H9 (cell line): ENCODE measurements at regions not wholly inside any gene's neighbourhood (a gene's known extent, or its start where the extent isn't known, plus 50 kb on each side); places are given as distances from the start of the nearest gene placed in this dataset.

Source experiments
- DNase-seq: peaks from one replicate; pipeline ENCODE4 v3.0.0-alpha.2; 2017
- H2AFZ ChIP-seq: one replicate; pipeline ENCODE4 v1.6.1; 2013; ENCODE audit warnings: mild to moderate bottlenecking, low read length, control low read depth, moderate library complexity
- H2AK5ac ChIP-seq: 2 replicates; pipeline ENCODE4 v1.6.1; 2013; ENCODE audit warnings: low read length, control low read depth, mixed read lengths; ENCODE audit not compliant: insufficient read length
- H2BK120ac ChIP-seq: one replicate; pipeline ENCODE4 v1.6.1; 2013; ENCODE audit warnings: low read depth, mild to moderate bottlenecking, low read length, control low read depth, inconsistent platforms; ENCODE audit not compliant: poor library complexity, severe bottlenecking
- H2BK12ac ChIP-seq: 2 replicates; pipeline ENCODE4 v1.6.1; 2013; ENCODE audit warnings: low read length, control low read depth, mixed read lengths, low read depth; ENCODE audit not compliant: insufficient read length
- H2BK15ac ChIP-seq: 2 replicates; pipeline ENCODE4 v1.6.1; 2013; ENCODE audit warnings: low read depth, low read length, control low read depth
- H2BK20ac ChIP-seq: one replicate; pipeline ENCODE4 v1.6.1; 2013; ENCODE audit warnings: low read depth, mild to moderate bottlenecking, low read length, control low read depth, inconsistent platforms; ENCODE audit not compliant: poor library complexity, severe bottlenecking
- H2BK5ac ChIP-seq: 2 replicates; pipeline ENCODE4 v1.6.1; 2013; ENCODE audit warnings: low read length, control low read depth, mixed read lengths; ENCODE audit not compliant: insufficient read length
- H3K14ac ChIP-seq: 2 replicates; pipeline ENCODE4 v1.6.1; 2013; ENCODE audit warnings: low read length, control low read depth; ENCODE audit not compliant: insufficient read depth
- H3K18ac ChIP-seq: 2 replicates; pipeline ENCODE4 v1.6.1; 2013; ENCODE audit warnings: low read depth, mild to moderate bottlenecking, mixed read lengths, low read length, control low read depth; ENCODE audit not compliant: insufficient read length
- H3K23ac ChIP-seq: 2 replicates; pipeline ENCODE4 v1.6.1; 2013; ENCODE audit warnings: low read length, control low read depth, mixed read lengths, low read depth; ENCODE audit not compliant: insufficient read length
- H3K23me2 ChIP-seq: 2 replicates; pipeline ENCODE4 v1.6.1; 2013; ENCODE audit warnings: low read depth, mild to moderate bottlenecking, mixed read lengths, low read length, control low read depth; ENCODE audit not compliant: insufficient read length, poor library complexity, severe bottlenecking
- H3K27ac ChIP-seq: 2 replicates; pipeline ENCODE4 v1.5.1; 2013; ENCODE audit warnings: low read length, control low read depth, mixed read lengths, low read depth; ENCODE audit not compliant: insufficient read length
- H3K27me3 ChIP-seq: 2 replicates; pipeline ENCODE4 v1.6.1; 2013; ENCODE audit warnings: low read length, control low read depth, inconsistent platforms; ENCODE audit not compliant: insufficient read depth
- H3K4ac ChIP-seq: 2 replicates; pipeline ENCODE4 v1.6.1; 2013; ENCODE audit warnings: low read depth, mild to moderate bottlenecking, control low read depth, inconsistent platforms, low read length, moderate library complexity
- H3K4me1 ChIP-seq: 2 replicates; pipeline ENCODE4 v1.6.1; 2013; ENCODE audit warnings: low read length, control low read depth, inconsistent platforms; ENCODE audit not compliant: insufficient read depth
- H3K4me2 ChIP-seq: 2 replicates; pipeline ENCODE4 v1.6.1; 2013; ENCODE audit warnings: low read length, control low read depth, mixed read lengths; ENCODE audit not compliant: insufficient read length, insufficient read depth
- H3K56ac ChIP-seq: 2 replicates; pipeline ENCODE4 v1.6.1; 2013; ENCODE audit warnings: low read depth, mild to moderate bottlenecking, mixed read lengths, low read length, control low read depth; ENCODE audit not compliant: insufficient read length
- H3K79me1 ChIP-seq: 2 replicates; pipeline ENCODE4 v1.6.1; 2013; ENCODE audit warnings: low read depth, mild to moderate bottlenecking, moderate library complexity, low read length, control low read depth, inconsistent platforms; ENCODE audit not compliant: insufficient read depth, poor library complexity, severe bottlenecking
- H3K79me2 ChIP-seq: 2 replicates; pipeline ENCODE4 v1.6.1; 2013; ENCODE audit warnings: low read length, control low read depth, inconsistent platforms; ENCODE audit not compliant: insufficient read depth
- H3K9ac ChIP-seq: 2 replicates; pipeline ENCODE4 v1.6.1; 2013; ENCODE audit warnings: low read length, control low read depth, mixed read lengths; ENCODE audit not compliant: insufficient read length; ENCODE audit errors: extremely low read depth
- H3K9me3 ChIP-seq: one replicate; pipeline ENCODE4 v1.6.1; 2013; ENCODE audit warnings: low read depth, low read length, inconsistent platforms; ENCODE audit not compliant: control insufficient read depth
- H3T11ph ChIP-seq: one replicate; pipeline ENCODE4 v1.6.1; 2013; ENCODE audit warnings: mild to moderate bottlenecking, low read length, control low read depth, inconsistent platforms
- H4K20me1 ChIP-seq: one replicate; pipeline ENCODE4 v1.6.1; 2013; ENCODE audit not compliant: control insufficient read depth, insufficient read length, insufficient read depth
- H4K5ac ChIP-seq: 2 replicates; pipeline ENCODE4 v1.6.1; 2013; ENCODE audit warnings: low read depth, mild to moderate bottlenecking, mixed read lengths, low read length, control low read depth; ENCODE audit not compliant: insufficient read length
- H4K8ac ChIP-seq: replicated peaks from 2 replicates; pipeline ENCODE4 v1.6.1; 2013; ENCODE audit warnings: low read length, control low read depth, mixed read lengths, low read depth; ENCODE audit not compliant: insufficient read length
- H4K91ac ChIP-seq: 2 replicates; pipeline ENCODE4 v1.6.1; 2013; ENCODE audit warnings: low read depth, mild to moderate bottlenecking, moderate library complexity, mixed read lengths, low read length, control low read depth; ENCODE audit not compliant: insufficient read length
- H3K27ac Mint-ChIP-seq, 3 experiments: 2 replicates in 2 of 3; 3 replicates in 1 of 3; pipeline ENCODE4 v1.8.0; 2020 to 2021; ENCODE audit warnings: mixed read lengths in 3 of 3, mild to moderate bottlenecking in 1 of 3, moderate library complexity in 1 of 3
- H3K27me3 Mint-ChIP-seq: 2 replicates; pipeline ENCODE4 v1.8.0; 2021; ENCODE audit warnings: low read depth, mild to moderate bottlenecking, moderate library complexity, mixed read lengths
- H3K36me3 Mint-ChIP-seq, 3 experiments: 2 replicates in 2 of 3; 3 replicates in 1 of 3; pipeline ENCODE4 v1.8.0; 2020 to 2021; ENCODE audit warnings: low read depth in 3 of 3, mixed read lengths in 3 of 3; ENCODE audit not compliant: insufficient read depth in 1 of 3
- H3K4me1 Mint-ChIP-seq, 2 experiments: 2 replicates each; pipeline ENCODE4 v1.8.0; 2020; ENCODE audit warnings: mixed read lengths in 2 of 2
- H3K4me3 Mint-ChIP-seq, 2 experiments: 2 replicates in 1 of 2; 3 replicates in 1 of 2; pipeline ENCODE4 v1.8.0; 2020 to 2021; ENCODE audit warnings: mild to moderate bottlenecking in 2 of 2, mixed read lengths in 2 of 2, moderate library complexity in 1 of 2
- H3K9me3 Mint-ChIP-seq, 2 experiments: 2 replicates in 1 of 2; 3 replicates in 1 of 2; pipeline ENCODE4 v1.8.0; 2020; ENCODE audit warnings: mild to moderate bottlenecking in 2 of 2, mixed read lengths in 2 of 2, moderate library complexity in 1 of 2
- CTCF ChIP-seq: fragments of 200-600 bp; sonication (generic); conservative IDR thresholded peaks from 3 replicates; pipeline ENCODE4 v1.8.0; 2021; ENCODE audit warnings: antibody characterized with exemption, mild to moderate bottlenecking
- WGBS: extraction: QIAGEN DNeasy Blood & Tissue Kit; methylation state at CpG from one replicate; pipeline ENCODE4 v1.1.7; 2013; ENCODE audit warnings: missing lambda C conversion rate, low lambda C conversion rate, mixed read lengths; ENCODE audit not compliant: insufficient read length; ENCODE audit errors: extremely low coverage; 5-methylcytosine and 5-hydroxymethylcytosine counted together

- Histone ChIP-seq H2BK5ac (no peak overlapping the region), H3K79me1 (no peaks in the 10 kb centered on the region), H3K9me3 (no peaks in the 10 kb centered on the region), H4K8ac (no peak overlapping the region), H2AFZ (no peak overlapping the region), H3K9ac (no peak overlapping the region), H3K23me2 (no peaks in the 10 kb centered on the region), H4K20me1 (no peaks in the 10 kb centered on the region), H2BK12ac (no peak overlapping the region), H2BK120ac (no peak overlapping the region), H3K18ac (no peak overlapping the region), H3K4me1 (no peaks in the 10 kb centered on the region), H3K23ac (no peak overlapping the region), H2BK20ac (no peak overlapping the region), H3K27ac (no peak overlapping the region), H3K4ac (no peak overlapping the region), H3K56ac (no peak overlapping the region), H3K14ac (no peak overlapping the region), H4K5ac (no peak overlapping the region), H4K91ac (no peak overlapping the region), H3T11ph (no peak overlapping the region), H3K27me3 (no peaks in the 10 kb centered on the region), H2AK5ac (no peak overlapping the region), H3K4me2 (no peak overlapping the region), H2BK15ac (no peak overlapping the region), H3K79me2 (no peaks in the 10 kb centered on the region)
- H3K4me1 Mint-ChIP-seq = peaks cover 0 to 2% of the 10 kb centered on the region in 2 experiments; a peak in 1 of 4 replicates
- H3K36me3 Mint-ChIP-seq = no peaks in the 10 kb centered on the region
- no peak overlapping the region for H3K27ac Mint-ChIP-seq
- no peaks in the 10 kb centered on the region for H3K27me3 Mint-ChIP-seq
- no peak overlapping the region for H3K4me3 Mint-ChIP-seq
- WGBS = no CpG with 5 or more reads among the region's 1 CpG
- no peak for TF ChIP-seq CTCF
- H3K9me3 Mint-ChIP-seq = no peaks in the 10 kb centered on the region
- no peak for DNase-seq
Measured at GRCh38 chr18:71837547-71837946, 706.6 kb downstream of the CBLN2 start.
